Astrocyte (in vitro differentiated cells and primary cell): ENCODE measurements at regions not wholly inside any gene's neighbourhood (a gene's known extent, or its start where the extent isn't known, plus 50 kb on each side); places are given as distances from the start of the nearest gene placed in this dataset.

ENCODE experiments used
- EZH2 ChIP-seq: IDR thresholded peaks from 2 replicates; pipeline ENCODE4 v1.6.1; 2012; ENCODE audit warnings: mild to moderate bottlenecking, low read length, inconsistent platforms; ENCODE audit not compliant: insufficient read depth
- TF ChIP-seq, protein P1 (sequence below): IDR thresholded peaks from 2 replicates; pipeline ENCODE4 v1.5.1; 2011; ENCODE audit warnings: low read depth, mild to moderate bottlenecking, inconsistent platforms, low read length, moderate library complexity; ENCODE audit not compliant: insufficient read depth

DNA sequence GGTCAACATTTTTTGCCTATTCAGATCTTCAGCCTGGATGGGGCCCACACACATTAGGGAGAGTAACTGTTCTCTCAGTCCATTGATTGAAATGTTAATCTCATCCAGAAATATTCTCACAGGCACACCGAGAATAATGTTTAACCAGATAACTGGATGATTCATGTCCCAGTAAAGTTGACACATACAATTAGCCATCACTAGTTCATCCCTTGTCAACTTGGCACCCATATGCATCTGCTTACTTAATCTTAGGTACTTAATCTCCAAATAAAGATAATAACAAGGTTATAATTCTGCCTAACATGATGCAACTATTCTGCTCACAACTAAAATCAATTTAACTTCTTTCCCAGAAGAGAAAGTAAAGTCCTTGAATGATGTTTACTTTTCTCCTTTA, 502.6 kb downstream of the ADRA2A start:
- TF ChIP-seq, protein P1, sequence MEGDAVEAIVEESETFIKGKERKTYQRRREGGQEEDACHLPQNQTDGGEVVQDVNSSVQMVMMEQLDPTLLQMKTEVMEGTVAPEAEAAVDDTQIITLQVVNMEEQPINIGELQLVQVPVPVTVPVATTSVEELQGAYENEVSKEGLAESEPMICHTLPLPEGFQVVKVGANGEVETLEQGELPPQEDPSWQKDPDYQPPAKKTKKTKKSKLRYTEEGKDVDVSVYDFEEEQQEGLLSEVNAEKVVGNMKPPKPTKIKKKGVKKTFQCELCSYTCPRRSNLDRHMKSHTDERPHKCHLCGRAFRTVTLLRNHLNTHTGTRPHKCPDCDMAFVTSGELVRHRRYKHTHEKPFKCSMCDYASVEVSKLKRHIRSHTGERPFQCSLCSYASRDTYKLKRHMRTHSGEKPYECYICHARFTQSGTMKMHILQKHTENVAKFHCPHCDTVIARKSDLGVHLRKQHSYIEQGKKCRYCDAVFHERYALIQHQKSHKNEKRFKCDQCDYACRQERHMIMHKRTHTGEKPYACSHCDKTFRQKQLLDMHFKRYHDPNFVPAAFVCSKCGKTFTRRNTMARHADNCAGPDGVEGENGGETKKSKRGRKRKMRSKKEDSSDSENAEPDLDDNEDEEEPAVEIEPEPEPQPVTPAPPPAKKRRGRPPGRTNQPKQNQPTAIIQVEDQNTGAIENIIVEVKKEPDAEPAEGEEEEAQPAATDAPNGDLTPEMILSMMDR: no peak
- no peak for TF ChIP-seq EZH2
